Left ventricle myocardium superior (tissue), 1 donor: ENCODE measurements at regions not wholly inside any gene's neighbourhood (a gene's known extent, or its start where the extent isn't known, plus 50 kb on each side); places are given as distances from the start of the nearest gene placed in this dataset.
"Not testable (repeated sequence)": the region's sequence is repeated elsewhere in the genome, so short reads cannot be mapped to it uniquely, and the experiment has no call there.

Experiments used
- ATAC-seq: fragments of 200-7000 bp; cut with Tn5 transposase; one replicate; pipeline ENCODE4 v1.9.1; 2020; ENCODE audit warnings: mild to moderate bottlenecking, moderate library complexity
- DNase-seq: peaks from one replicate; pipeline ENCODE4 v3.0.0-alpha.2; 2020
- intact Hi-C: fragments of 100-400 bp; cut with micrococcal nuclease; formaldehyde crosslinking; loops from one replicate; pipeline ENCODE4 v1.11.0; 2022
- donor health status: DM: no; HTN: yes; CAD: no; lungs with severe emphysema.

GRCh38 chr18:73674125-73674865, 473.3 kb downstream of the FBXO15 start:
- intact Hi-C loops: no loop called here
- DNase-seq: no peak
- ATAC-seq: no peak

GRCh38 chr18:73671480-73671879, 476.2 kb downstream of the FBXO15 start:
- intact Hi-C loops, ATAC-seq, DNase-seq: not testable (repeated sequence)

- no peak for DNase-seq
- intact Hi-C loops: no loop called here
Observed at GRCh38 chr18:73670524-73670923, 477.1 kb downstream of the FBXO15 start.

GRCh38 chr18:73670039-73670438, 477.6 kb downstream of the FBXO15 start:
- ATAC-seq (no peak), DNase-seq (no peak)
- intact Hi-C loops: no loop called here

More at GRCh38 chr18:73670524-73670923, 477.1 kb downstream of the FBXO15 start:
- no peak for ATAC-seq

GRCh38 chr18:73669297-73669696, 478.3 kb downstream of the FBXO15 start:
- intact Hi-C loops: no loop called here
- ATAC-seq (no peak), DNase-seq (no peak)

- ATAC-seq (no peak), DNase-seq (no peak)
- intact Hi-C loops: no loop called here
Observed at GRCh38 chr18:73668051-73668450, 479.6 kb downstream of the FBXO15 start.

GRCh38 chr18:73666772-73667171, 480.9 kb downstream of the FBXO15 start:
- ATAC-seq (no peak), DNase-seq (no peak)
- intact Hi-C loops: no loop called here

GRCh38 chr18:73664896-73665295, 482.7 kb downstream of the FBXO15 start:
- DNase-seq (no peak), ATAC-seq (no peak)
- intact Hi-C loops: no loop called here

- DNase-seq (no peak), ATAC-seq (no peak)
- intact Hi-C loops: no loop called here
Observed at GRCh38 chr18:73663581-73663980, 484.1 kb downstream of the FBXO15 start.

- ATAC-seq: no peak
- intact Hi-C loops: no loop called here
- no peak for DNase-seq
Observed at GRCh38 chr18:73662421-73662820, 485.2 kb downstream of the FBXO15 start.

GRCh38 chr18:73660931-73661856, 486.4 kb downstream of the FBXO15 start:
- ATAC-seq: no peak
- intact Hi-C loops: no loop called here
- no peak for DNase-seq

- no peak for DNase-seq
- no peak for ATAC-seq
- intact Hi-C loops: no loop called here
Observed at GRCh38 chr18:73656691-73657090, 490.9 kb downstream of the FBXO15 start.

- DNase-seq (no peak), ATAC-seq (no peak)
- intact Hi-C loops: no loop called here
Observed at GRCh38 chr18:73653827-73654226, 493.8 kb downstream of the FBXO15 start.

- ATAC-seq (no peak), DNase-seq (no peak)
- intact Hi-C loops: no loop called here
Observed at GRCh38 chr18:73653251-73653650, 494.4 kb downstream of the FBXO15 start.

- DNase-seq: no peak
- no peak for ATAC-seq
- intact Hi-C loops: no loop called here
Observed at GRCh38 chr18:73647391-73647790, 500.2 kb downstream of the FBXO15 start.

- ATAC-seq: no peak
- no peak for DNase-seq
- intact Hi-C loops: no loop called here
Observed at GRCh38 chr18:73646772-73647171, 500.9 kb downstream of the FBXO15 start.

- intact Hi-C loops: no loop called here
- ATAC-seq (no peak), DNase-seq (no peak)
Observed at GRCh38 chr18:73646196-73646595, 501.4 kb downstream of the FBXO15 start.

- ATAC-seq: no peak
- intact Hi-C loops: no loop called here
- DNase-seq: no peak
Observed at GRCh38 chr18:73645160-73645715, 502.4 kb downstream of the FBXO15 start.

- ATAC-seq: no peak
- DNase-seq: no peak
- intact Hi-C loops: no loop called here
Observed at GRCh38 chr18:73639788-73640187, 507.8 kb downstream of the FBXO15 start.

GRCh38 chr18:73638709-73639108, 508.9 kb downstream of the FBXO15 start:
- intact Hi-C loops: no loop called here
- no peak for ATAC-seq

More at GRCh38 chr18:73638709-73639108, 508.9 kb downstream of the FBXO15 start:
- no peak for DNase-seq
